Naive B cell (primary cell): ENCODE measurements at regions not wholly inside any gene's neighbourhood (a gene's known extent, or its start where the extent isn't known, plus 50 kb on each side); places are given as distances from the start of the nearest gene placed in this dataset.
A peak's percentile ranks its signal among the peaks of the same experiment; 100 is the strongest.
"Not testable (repeated sequence)": the region's sequence is repeated elsewhere in the genome, so short reads cannot be mapped to it uniquely, and the experiment has no call there.

Experiments
- ATAC-seq, 2 donors: fragments of 150-1000 bp; cut with Tn5 transposase; 2 replicates each; pipeline ENCODE4 v1.10.0; 2021; ENCODE audit warnings: low read depth in 2 of 2, mild to moderate bottlenecking in 2 of 2, moderate library complexity in 2 of 2
- DNase-seq: peaks from one replicate; pipeline ENCODE4 v3.0.0; 2022
- H3K27ac Mint-ChIP-seq, 6 donors: one replicate each; pipeline ENCODE4 v1.8.0; 2020 to 2022; ENCODE audit warnings: mild to moderate bottlenecking in 6 of 6, mixed read lengths in 6 of 6, moderate library complexity in 5 of 6, inconsistent platforms in 2 of 6
- H3K27me3 Mint-ChIP-seq, 3 donors: one replicate each; pipeline ENCODE4 v1.8.0; 2021 to 2022; ENCODE audit warnings: mixed read lengths in 3 of 3, mild to moderate bottlenecking in 1 of 3
- H3K36me3 Mint-ChIP-seq, 2 donors: one replicate each; pipeline ENCODE4 v1.8.0; 2020 to 2022; ENCODE audit warnings: mixed read lengths in 2 of 2, inconsistent platforms in 1 of 2, mild to moderate bottlenecking in 1 of 2
- H3K4me1 Mint-ChIP-seq, 3 donors: one replicate each; pipeline ENCODE4 v1.8.0; 2020 to 2022; ENCODE audit warnings: mixed read lengths in 3 of 3, inconsistent platforms in 1 of 3, mild to moderate bottlenecking in 1 of 3, moderate library complexity in 1 of 3
- H3K4me3 Mint-ChIP-seq, 8 donors: one replicate each; pipeline ENCODE4 v1.8.0; 2020 to 2022; ENCODE audit warnings: mild to moderate bottlenecking in 8 of 8, mixed read lengths in 8 of 8, moderate library complexity in 8 of 8, inconsistent platforms in 2 of 8
- H3K9me3 Mint-ChIP-seq, 7 donors: one replicate each; pipeline ENCODE4 v1.8.0; 2020 to 2022; ENCODE audit warnings: mixed read lengths in 7 of 7, mild to moderate bottlenecking in 5 of 7, inconsistent platforms in 2 of 7, moderate library complexity in 1 of 7

DNA sequence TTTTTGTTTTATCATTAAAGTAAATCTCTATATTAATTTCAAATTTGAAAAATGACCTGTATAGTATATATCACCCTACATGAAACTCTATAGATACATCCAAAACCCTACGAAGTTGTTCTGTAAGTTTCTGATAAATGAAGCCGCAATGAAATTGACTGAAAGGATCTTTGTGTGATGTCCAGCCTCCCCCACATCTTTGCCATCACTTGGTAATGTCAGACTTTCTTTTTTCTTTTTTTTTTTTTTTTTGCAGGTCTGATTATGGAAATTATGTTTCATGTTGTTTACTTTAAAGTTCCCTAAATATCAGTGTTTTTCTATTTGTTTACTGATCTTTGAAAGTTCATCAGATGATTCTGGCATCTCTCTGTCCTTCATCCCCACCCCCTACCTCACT is 155.6 kb upstream of the CDH4 start:
- peaks cover 21 to 38% (median 33%) of the 10 kb centered on the region in 7 donors for H3K9me3 Mint-ChIP-seq

DNA sequence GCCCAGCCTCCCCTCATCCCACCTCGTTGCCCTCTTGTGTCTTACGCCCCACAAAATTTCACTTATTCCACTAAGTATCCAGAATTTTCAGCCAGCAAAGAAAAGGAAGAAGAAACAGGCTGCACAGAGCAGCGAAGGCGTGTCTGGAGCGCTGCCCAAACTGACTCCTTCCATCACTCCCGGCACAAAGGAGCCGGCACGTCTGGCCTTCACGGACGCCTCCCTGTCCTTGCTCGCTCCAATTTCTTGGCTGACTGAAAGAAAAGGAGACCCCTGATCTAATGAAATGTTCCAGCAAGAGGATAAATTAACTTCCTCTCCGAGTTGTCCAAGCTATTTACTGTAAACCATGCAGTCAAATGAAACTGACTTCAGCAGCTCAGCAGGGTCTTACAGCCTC is 152.3 kb upstream of the CDH4 start:
- no peak overlapping the region for H3K4me3 Mint-ChIP-seq
- no peak for ATAC-seq
- H3K27ac Mint-ChIP-seq = no peak overlapping the region
- H3K36me3 Mint-ChIP-seq = peaks cover 0 to 5% of the 10 kb centered on the region in 2 donors
- H3K4me1 Mint-ChIP-seq = peaks cover 0 to 4% (median 0%) of the 10 kb centered on the region in 3 donors
- peaks cover 13 to 22% (median 19%) of the 10 kb centered on the region in 7 donors for H3K9me3 Mint-ChIP-seq
- no peaks in the 10 kb centered on the region for H3K27me3 Mint-ChIP-seq
- DNase-seq = no peak

More for the DNA sequence above, 155.6 kb upstream of the CDH4 start:
- Mint-ChIP-seq H3K4me3 (no peak overlapping the region), H3K27me3 (no peaks in the 10 kb centered on the region), H3K36me3 (peaks cover 0 to 21% of the 10 kb centered on the region in 2 donors), H3K4me1 (peaks cover 0 to 3% (median 0%) of the 10 kb centered on the region in 3 donors), H3K27ac (no peak overlapping the region)
- DNase-seq = no peak
- no peak for ATAC-seq

- DNase-seq = no peak
- no peak for ATAC-seq
- no peak overlapping the region for H3K27ac Mint-ChIP-seq
Observed at GRCh38 chr20:61100489-61100888, 151.6 kb upstream of the CDH4 start.

GRCh38 chr20:61101321-61101720 is 150.7 kb upstream of the CDH4 start:
- not testable (repeated sequence) for H3K36me3 Mint-ChIP-seq, H3K27ac Mint-ChIP-seq, ATAC-seq, DNase-seq, H3K27me3 Mint-ChIP-seq, H3K4me1 Mint-ChIP-seq, H3K4me3 Mint-ChIP-seq
- H3K9me3 Mint-ChIP-seq = peaks cover 7 to 13% (median 11%) of the 10 kb centered on the region in 7 donors

More at GRCh38 chr20:61100489-61100888, 151.6 kb upstream of the CDH4 start:
- Mint-ChIP-seq H3K27me3 (no peaks in the 10 kb centered on the region), H3K4me1 (peaks cover 0 to 4% (median 0%) of the 10 kb centered on the region in 3 donors), H3K9me3 (peaks cover 10 to 18% (median 17%) of the 10 kb centered on the region in 7 donors), H3K4me3 (no peak overlapping the region), H3K36me3 (no peaks in the 10 kb centered on the region)

GRCh38 chr20:61104232-61104631 is 147.8 kb upstream of the CDH4 start:
- Mint-ChIP-seq H3K4me3 (no peak overlapping the region), H3K4me1 (peaks cover 0 to 4% (median 0%) of the 10 kb centered on the region in 3 donors), H3K27ac (no peak overlapping the region), H3K27me3 (no peaks in the 10 kb centered on the region), H3K36me3 (no peaks in the 10 kb centered on the region), H3K9me3 (peaks cover 0 to 6% (median 4%) of the 10 kb centered on the region in 7 donors)
- ATAC-seq (no peak), DNase-seq (no peak)

DNA sequence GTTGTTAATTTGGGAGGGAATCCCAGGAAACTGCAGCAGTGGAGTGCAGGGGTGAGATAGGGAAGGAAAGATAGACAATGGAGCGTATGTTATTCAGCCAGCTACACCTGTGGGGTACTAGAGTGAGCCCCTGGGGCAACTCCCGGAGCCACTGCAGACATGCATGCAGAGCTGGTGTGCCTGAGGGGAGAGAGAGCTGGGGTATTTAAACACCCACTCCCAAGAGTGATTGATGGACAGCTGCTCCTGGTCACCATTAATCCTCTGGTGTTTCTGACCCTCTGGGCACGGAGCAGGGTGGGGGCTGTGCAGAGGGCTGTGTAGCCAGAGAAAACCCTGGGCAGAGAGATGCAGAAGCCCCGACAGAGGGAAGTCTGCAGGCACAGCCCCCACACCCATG is 146.7 kb upstream of the CDH4 start:
- Mint-ChIP-seq H3K9me3 (peaks cover 0 to 4% (median 2%) of the 10 kb centered on the region in 7 donors), H3K27me3 (no peaks in the 10 kb centered on the region), H3K36me3 (no peaks in the 10 kb centered on the region), H3K4me3 (no peak overlapping the region), H3K4me1 (peaks cover 0 to 4% (median 0%) of the 10 kb centered on the region in 3 donors), H3K27ac (no peak overlapping the region)
- DNase-seq (no peak), ATAC-seq (no peak)

DNA sequence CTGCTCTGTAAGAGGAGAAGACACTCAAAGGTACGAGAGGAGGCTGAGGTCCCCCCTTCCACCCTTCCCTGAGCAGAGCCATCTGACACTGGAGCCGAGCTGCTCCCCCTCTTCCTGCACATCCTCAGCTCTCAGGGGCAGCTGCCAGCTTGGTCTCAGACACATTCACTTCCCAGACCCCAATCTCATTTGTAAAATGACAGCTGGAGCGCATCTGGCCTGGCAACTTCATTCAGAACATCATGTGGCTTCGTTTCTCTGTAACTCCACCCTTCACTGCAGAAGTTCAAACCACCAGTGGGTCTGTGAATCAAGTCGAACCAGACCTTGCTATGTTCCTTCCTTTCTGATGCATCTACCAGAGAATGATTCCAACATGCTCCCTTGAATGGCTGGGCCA is 145.6 kb upstream of the CDH4 start:
- no peaks in the 10 kb centered on the region for H3K36me3 Mint-ChIP-seq
- H3K4me3 Mint-ChIP-seq = no peak overlapping the region
- H3K9me3 Mint-ChIP-seq = peaks cover 0 to 4% (median 1%) of the 10 kb centered on the region in 7 donors

GRCh38 chr20:61109221-61109805 is 142.7 kb upstream of the CDH4 start:
- peaks cover 0 to 4% (median 1%) of the 10 kb centered on the region in 7 donors for H3K9me3 Mint-ChIP-seq
- no peak overlapping the region for H3K4me3 Mint-ChIP-seq
- ATAC-seq = no peak
- H3K4me1 Mint-ChIP-seq = no peaks in the 10 kb centered on the region
- H3K27ac Mint-ChIP-seq = no peak overlapping the region
- no peaks in the 10 kb centered on the region for H3K36me3 Mint-ChIP-seq
- DNase-seq = no peak
- no peaks in the 10 kb centered on the region for H3K27me3 Mint-ChIP-seq

More for the DNA sequence above, 145.6 kb upstream of the CDH4 start:
- H3K4me1 Mint-ChIP-seq = peaks cover 0 to 1% (median 0%) of the 10 kb centered on the region in 3 donors
- H3K27me3 Mint-ChIP-seq = no peaks in the 10 kb centered on the region
- DNase-seq (no peak), ATAC-seq (no peak)
- H3K27ac Mint-ChIP-seq = no peak overlapping the region

- H3K27ac Mint-ChIP-seq = no peak overlapping the region
Observed at GRCh38 chr20:61112515-61112914, 139.5 kb upstream of the CDH4 start.

DNA sequence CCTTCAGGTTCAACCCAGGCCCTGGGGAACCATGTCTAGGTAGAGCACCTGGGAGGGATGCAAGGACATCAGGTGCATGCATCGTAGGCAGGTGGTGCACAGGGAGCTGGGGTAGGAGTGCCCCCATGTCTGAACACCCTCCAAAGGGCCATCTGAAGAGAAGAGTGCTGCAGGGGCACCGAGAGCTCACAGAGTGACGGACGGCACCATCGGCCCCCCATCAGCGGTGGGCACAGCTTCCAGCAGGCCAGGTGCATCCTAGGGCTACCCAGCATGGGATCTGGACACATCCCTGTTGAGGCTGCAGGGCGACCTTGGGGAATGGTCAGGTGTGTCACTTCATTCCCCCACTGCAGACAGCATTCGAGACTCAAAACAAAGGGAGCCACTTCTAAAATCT is 138.3 kb upstream of the CDH4 start:
- no peaks in the 10 kb centered on the region for H3K4me1 Mint-ChIP-seq
- H3K27ac Mint-ChIP-seq = no peak overlapping the region
- no peak overlapping the region for H3K4me3 Mint-ChIP-seq
- H3K27me3 Mint-ChIP-seq = no peaks in the 10 kb centered on the region
- no peaks in the 10 kb centered on the region for H3K36me3 Mint-ChIP-seq
- peaks cover 0 to 4% (median 0%) of the 10 kb centered on the region in 7 donors for H3K9me3 Mint-ChIP-seq
- ATAC-seq (no peak), DNase-seq (no peak)

More at GRCh38 chr20:61112515-61112914, 139.5 kb upstream of the CDH4 start:
- Mint-ChIP-seq H3K4me3 (no peak overlapping the region), H3K4me1 (no peaks in the 10 kb centered on the region), H3K9me3 (peaks cover 0 to 4% (median 0%) of the 10 kb centered on the region in 7 donors), H3K27me3 (no peaks in the 10 kb centered on the region), H3K36me3 (no peaks in the 10 kb centered on the region)
- no peak for DNase-seq
- no peak for ATAC-seq

DNA sequence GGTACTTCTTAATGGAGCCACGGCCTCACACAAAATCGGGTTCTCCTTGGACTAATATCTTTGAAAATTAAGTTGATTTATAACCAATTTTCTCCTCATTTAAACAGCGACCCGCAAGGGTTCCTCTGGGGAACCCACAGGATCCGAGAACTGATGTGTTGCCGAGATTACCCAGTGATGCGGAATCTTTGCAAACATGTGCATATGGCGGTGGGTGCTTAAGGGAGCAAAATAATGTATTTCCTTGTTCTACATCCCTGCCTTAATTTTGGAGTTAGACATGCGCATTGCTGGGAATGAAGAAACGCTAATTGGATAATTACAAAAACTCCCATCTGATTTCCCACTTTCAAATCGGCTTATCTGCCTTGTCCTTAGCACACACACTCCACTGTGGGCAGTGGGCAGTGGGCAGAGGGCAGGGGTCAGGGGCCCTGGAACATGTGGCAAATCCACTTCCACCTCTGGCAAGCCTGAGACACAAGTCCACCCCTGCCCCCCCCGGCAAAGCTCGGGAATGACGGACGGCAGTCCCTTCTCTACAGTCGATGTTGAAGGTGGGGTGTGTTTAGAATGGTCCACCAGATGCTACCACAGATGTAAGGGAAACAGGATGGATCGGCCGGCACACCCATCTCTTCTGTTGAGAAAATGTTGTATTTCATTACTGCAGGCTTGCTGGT is 137.4 kb upstream of the CDH4 start:
- H3K4me1 Mint-ChIP-seq = peaks cover 0 to under 1% (median 0%) of the 10 kb centered on the region in 3 donors
- no peaks in the 10 kb centered on the region for H3K36me3 Mint-ChIP-seq
- ATAC-seq = no peak
- H3K27ac Mint-ChIP-seq = no peak overlapping the region
- H3K9me3 Mint-ChIP-seq = no peaks in the 10 kb centered on the region
- no peak for DNase-seq
- H3K27me3 Mint-ChIP-seq = no peaks in the 10 kb centered on the region
- H3K4me3 Mint-ChIP-seq = peak overlapping the region in 1 of 8 donors; percentile 22

DNA sequence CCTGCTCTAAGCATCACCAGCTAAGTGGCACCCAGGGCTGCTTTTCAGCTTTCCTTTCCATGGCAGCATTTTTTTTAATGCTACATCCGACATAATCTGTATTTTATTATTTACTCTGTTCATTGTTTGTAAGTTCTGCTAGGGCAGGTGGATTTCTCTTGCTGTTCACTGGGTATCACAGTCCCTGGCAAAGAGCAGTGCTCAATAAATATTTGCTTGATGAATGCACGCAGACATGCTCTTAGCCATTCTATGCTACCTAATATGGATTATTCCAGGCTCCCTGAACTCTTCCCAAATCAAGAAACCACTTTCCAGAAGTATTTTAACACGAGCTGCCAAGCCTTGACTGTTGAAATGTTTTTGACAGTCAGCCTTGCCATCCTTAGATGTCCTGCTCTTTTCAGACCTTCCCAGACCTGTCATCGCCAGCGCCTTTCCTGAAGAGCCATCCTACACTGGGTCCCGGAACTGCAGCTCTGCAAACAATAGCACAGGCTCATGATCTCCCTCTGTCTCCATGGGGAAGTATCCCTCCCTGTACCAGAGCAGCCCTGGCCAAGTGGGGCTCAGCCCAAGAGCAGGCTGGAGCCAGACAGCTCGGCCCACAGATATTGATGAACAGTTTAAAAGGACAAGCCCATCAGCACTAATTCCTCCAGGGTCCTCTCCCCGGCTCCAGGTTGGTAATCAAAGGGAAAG is 136.5 kb upstream of the CDH4 start:
- Mint-ChIP-seq H3K36me3 (no peaks in the 10 kb centered on the region), H3K4me1 (peaks cover 0 to 4% (median 0%) of the 10 kb centered on the region in 3 donors), H3K27ac (no peak overlapping the region), H3K27me3 (no peaks in the 10 kb centered on the region), H3K9me3 (no peaks in the 10 kb centered on the region), H3K4me3 (no peak overlapping the region)
- ATAC-seq (no peak), DNase-seq (no peak)

DNA sequence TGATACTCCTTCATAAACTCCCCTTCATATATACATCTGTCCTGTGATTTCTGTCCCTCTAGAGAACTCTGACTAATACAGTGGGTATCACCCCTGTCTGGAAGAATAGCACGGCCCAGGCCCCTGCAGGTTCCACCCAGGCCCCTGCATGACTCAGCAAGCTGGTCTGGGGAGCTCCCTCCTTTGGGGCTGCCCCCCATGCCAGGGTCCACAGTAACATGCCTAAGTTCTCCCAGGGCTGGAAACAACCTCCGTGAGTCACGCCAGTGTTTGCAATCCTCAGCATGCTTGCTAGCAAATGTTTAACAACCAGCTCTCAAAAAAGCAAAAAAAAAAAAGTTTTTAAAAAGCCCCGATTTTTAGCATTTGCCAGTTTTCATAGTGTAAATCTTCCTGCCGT is 134.3 kb upstream of the CDH4 start:
- H3K4me3 Mint-ChIP-seq = no peak overlapping the region
- H3K9me3 Mint-ChIP-seq = no peaks in the 10 kb centered on the region
- no peaks in the 10 kb centered on the region for H3K36me3 Mint-ChIP-seq
- H3K4me1 Mint-ChIP-seq = peaks cover 0 to 4% (median 0%) of the 10 kb centered on the region in 3 donors
- no peak for ATAC-seq
- DNase-seq = no peak
- H3K27ac Mint-ChIP-seq = no peak overlapping the region
- peaks cover 0 to 4% (median 0%) of the 10 kb centered on the region in 3 donors for H3K27me3 Mint-ChIP-seq
